ENCODE measurements at regions not wholly inside any gene's neighbourhood (a gene's known extent, or its start where the extent isn't known, plus 50 kb on each side); places are given as distances from the start of the nearest gene placed in this dataset.
A peak's percentile ranks its signal among the peaks of the same experiment; 100 is the strongest.

DNA sequence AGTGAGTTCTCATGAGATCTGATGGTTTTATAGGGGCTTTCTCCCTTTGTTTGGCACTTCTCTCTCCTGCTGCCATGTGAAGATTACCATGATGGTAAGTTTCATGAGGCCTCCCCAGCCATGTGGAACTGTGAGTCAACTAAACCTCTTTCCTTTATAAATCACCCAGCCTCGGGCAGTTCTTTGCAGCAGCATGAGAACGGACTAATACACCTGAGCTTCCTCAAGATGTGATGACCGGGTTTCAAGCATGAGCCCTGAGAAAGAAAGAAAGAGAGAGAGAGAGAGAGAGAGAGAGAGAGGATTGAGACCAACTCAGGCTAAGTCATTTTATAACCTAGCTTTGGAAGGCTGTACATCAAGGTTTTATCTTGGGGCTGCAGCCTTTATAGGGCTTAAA lies 167.7 kb upstream of the SERPINE2 start:
- Histone ChIP-seq H3K27me3 (no peaks in the 10 kb centered on the region), H3K4me3 (no peak overlapping the region)

DNA sequence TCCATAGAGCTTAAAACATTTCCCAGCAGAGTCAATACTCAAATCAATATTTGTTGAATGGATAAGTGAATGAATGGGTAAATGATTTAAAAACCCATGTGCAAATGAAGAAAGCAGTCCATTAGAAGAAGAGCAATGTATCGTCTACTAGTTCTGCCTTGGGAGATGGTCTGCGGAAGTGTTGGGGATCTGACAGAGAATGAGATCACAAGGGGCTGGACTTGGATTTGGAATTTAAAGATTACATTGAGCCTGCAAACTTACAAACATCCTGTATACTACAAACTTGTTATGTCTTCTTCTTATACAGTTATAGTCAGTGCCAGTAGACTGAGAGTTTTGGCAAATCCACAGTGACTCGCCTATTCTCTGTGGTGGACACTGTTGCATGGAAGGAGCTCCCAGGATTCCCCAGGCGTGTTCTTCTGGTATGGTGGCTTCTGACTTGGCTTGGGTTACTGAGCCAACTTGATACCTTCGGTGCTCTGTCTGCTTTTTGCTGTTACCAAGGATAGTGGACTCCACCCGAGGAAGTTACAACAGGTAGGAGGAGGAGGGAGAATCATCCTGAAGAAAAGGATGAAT lies 163.3 kb upstream of the SERPINE2 start:
- no peak overlapping the region for H3K27ac ChIP-seq
- H3K4me1 ChIP-seq, result no peaks in the 10 kb centered on the region
- no peak for ATAC-seq
- TF ChIP-seq CTCF (IDR thresholded peaks at IDR 0.05) (no peak), POLR2AphosphoS5 (IDR thresholded peaks at IDR 0.05) (no peak), POLR2A (IDR thresholded peaks at IDR 0.05) (no peak), EP300 (IDR thresholded peaks at IDR 0.05) (no peak)
- H3K27me3 ChIP-seq, result no peaks in the 10 kb centered on the region
- H3K4me3 ChIP-seq, result no peak overlapping the region
- 84 to 85% methylated on average over 4 to 5 of the region's 6 CpGs for WGBS, 2 donors (ENCODE audit: low coverage in 1 of 2)
- no peaks in the 10 kb centered on the region for H3K36me3 ChIP-seq
- no peaks in the 10 kb centered on the region for H3K9me3 ChIP-seq

More for the DNA sequence above, 167.7 kb upstream of the SERPINE2 start:
- TF ChIP-seq POLR2AphosphoS5 (IDR thresholded peaks at IDR 0.05), result no peak
- no peak for TF ChIP-seq POLR2A (IDR thresholded peaks at IDR 0.05)
- TF ChIP-seq EP300 (IDR thresholded peaks at IDR 0.05), result no peak
- TF ChIP-seq CTCF (IDR thresholded peaks at IDR 0.05), result no peak
- H3K36me3 ChIP-seq, result no peaks in the 10 kb centered on the region
- H3K9me3 ChIP-seq, result no peaks in the 10 kb centered on the region
- peaks cover 0 to 5% (median 0%) of the 10 kb centered on the region in 3 donors for H3K4me1 ChIP-seq
- 86 to 100% methylated on average over 1 to 3 of the region's 3 CpGs for WGBS, 2 donors (ENCODE audit: low coverage in 1 of 2)
- no peak for ATAC-seq
- H3K27ac ChIP-seq, result no peak overlapping the region

- Histone ChIP-seq H3K4me1 (no peaks in the 10 kb centered on the region), H3K9me3 (peaks cover 0 to 2% (median 0%) of the 10 kb centered on the region in 3 donors), H3K36me3 (no peaks in the 10 kb centered on the region), H3K27me3 (no peaks in the 10 kb centered on the region), H3K27ac (no peak overlapping the region), H3K4me3 (no peak overlapping the region)
- ATAC-seq, result no peak
- TF ChIP-seq POLR2A (IDR thresholded peaks at IDR 0.05), result no peak
- WGBS, 2 donors (ENCODE audit: low coverage in 1 of 2), result 73 to 82% methylated on average over 5 of the region's 5 CpGs
Measured at GRCh38 chr2:224198436-224198835, 159.3 kb upstream of the SERPINE2 start.

DNA sequence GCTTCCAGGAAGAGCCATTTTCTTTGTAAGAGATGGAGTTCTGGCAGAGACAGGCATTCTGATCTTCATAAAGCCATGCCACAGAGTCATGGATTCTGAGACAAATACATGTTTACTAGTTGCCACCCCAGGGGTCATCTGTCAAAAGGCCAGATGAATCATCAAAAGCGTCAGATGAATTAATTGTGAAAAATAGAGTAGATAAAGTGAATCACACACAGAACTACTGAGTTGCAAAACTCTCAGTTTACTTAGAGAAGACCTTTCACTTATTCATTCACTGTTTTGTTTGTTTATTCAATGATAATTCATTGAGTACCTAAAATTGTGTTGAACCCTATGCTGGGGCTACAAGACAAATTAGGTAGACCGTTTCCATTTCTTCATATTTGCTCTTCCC lies 157.7 kb upstream of the SERPINE2 start:
- ATAC-seq, result no peak
- H3K4me3 ChIP-seq, result no peak overlapping the region
- H3K27ac ChIP-seq, result peak overlapping the region in 2 of 4 donors; percentile 8
- H3K36me3 ChIP-seq, result no peaks in the 10 kb centered on the region
- H3K4me1 ChIP-seq, result no peaks in the 10 kb centered on the region
- TF ChIP-seq CTCF (IDR thresholded peaks at IDR 0.05) (no peak), POLR2AphosphoS5 (IDR thresholded peaks at IDR 0.05) (no peak), POLR2A (IDR thresholded peaks at IDR 0.05) (no peak), EP300 (IDR thresholded peaks at IDR 0.05) (no peak)
- 53 to 60% methylated on average over 1 to 2 of the region's 2 CpGs for whole genome bisulfite sequencing, 2 donors (ENCODE audit: low coverage in 1 of 2)
- H3K9me3 ChIP-seq, result peaks cover 0 to 8% (median 0%) of the 10 kb centered on the region in 3 donors
- no peaks in the 10 kb centered on the region for H3K27me3 ChIP-seq

GRCh38 chr2:224195925-224196571 lies 157.0 kb upstream of the SERPINE2 start:
- H3K27me3 ChIP-seq, result no peaks in the 10 kb centered on the region
- no peak overlapping the region for H3K4me3 ChIP-seq
- peak; percentile 81 for ATAC-seq
- 39 to 46% methylated on average over 2 of the region's 2 CpGs for WGBS, 2 donors (ENCODE audit: low coverage in 1 of 2)
- TF ChIP-seq CTCF (IDR thresholded peaks at IDR 0.05) (no peak), POLR2AphosphoS5 (IDR thresholded peaks at IDR 0.05) (peak; percentile 9), POLR2A (IDR thresholded peaks at IDR 0.05) (no peak), EP300 (IDR thresholded peaks at IDR 0.05) (no peak)
- no peaks in the 10 kb centered on the region for H3K4me1 ChIP-seq
- peaks cover 0 to 8% (median 0%) of the 10 kb centered on the region in 3 donors for H3K9me3 ChIP-seq
- H3K27ac ChIP-seq, result peak overlapping the region in 1 of 4 donors; percentile 8
- H3K36me3 ChIP-seq, result no peaks in the 10 kb centered on the region

Measured in gastroesophageal sphincter (tissue), 4 donors.